Lung (tissue), 11 donors: ENCODE measurements at regions not wholly inside any gene's neighbourhood (a gene's known extent, or its start where the extent isn't known, plus 50 kb on each side); places are given as distances from the start of the nearest gene placed in this dataset.

Source experiments
- ATAC-seq: fragments of 200-7000 bp; cut with Tn5 transposase; one replicate; pipeline ENCODE4 v1.9.1; 2020; ENCODE audit warnings: moderate number of reproducible peaks; ENCODE audit not compliant: insufficient read depth, low FRiP score
- DNase-seq, 3 donors: peaks; one replicate each; pipeline ENCODE4 v3.0.0-alpha.2; 2013 to 2017
- H3K27ac ChIP-seq, 2 donors: one replicate each; pipeline ENCODE4 v1.5.1; 2013; ENCODE audit warnings: mild to moderate bottlenecking in 2 of 2, moderate library complexity in 2 of 2, control low read depth in 1 of 2, inconsistent platforms in 1 of 2, low read depth in 1 of 2, low read length in 1 of 2
- H3K27me3 ChIP-seq, 3 donors: one replicate each; pipeline ENCODE4 v1.5.1; 2013; ENCODE audit warnings: low read length in 2 of 3; ENCODE audit not compliant: control insufficient read depth in 3 of 3, insufficient read depth in 3 of 3
- H3K36me3 ChIP-seq, 4 donors: one replicate each; pipeline ENCODE4 v1.5.1; 2013; ENCODE audit warnings: low read length in 4 of 4, mild to moderate bottlenecking in 1 of 4, moderate library complexity in 1 of 4; ENCODE audit not compliant: control insufficient read depth in 4 of 4, insufficient read depth in 4 of 4
- H3K4me1 ChIP-seq, 5 donors: one replicate each; pipeline ENCODE4 v1.5.1; 2013; ENCODE audit warnings: low read length in 5 of 5, mild to moderate bottlenecking in 2 of 5, moderate library complexity in 1 of 5; ENCODE audit not compliant: control insufficient read depth in 5 of 5, insufficient read depth in 5 of 5
- H3K4me3 ChIP-seq: one replicate; pipeline ENCODE4 v1.5.1; 2013; ENCODE audit warnings: mild to moderate bottlenecking, control low read depth, moderate library complexity
- H3K9ac ChIP-seq, 2 donors: one replicate each; pipeline ENCODE4 v1.5.1; 2013; ENCODE audit warnings: low read length in 2 of 2, control low read depth in 1 of 2; ENCODE audit not compliant: insufficient read depth in 1 of 2
- H3K9me3 ChIP-seq, 4 donors: one replicate each; pipeline ENCODE4 v1.5.1; 2013; ENCODE audit warnings: low read length in 3 of 4, mild to moderate bottlenecking in 1 of 4, moderate library complexity in 1 of 4; ENCODE audit not compliant: control insufficient read depth in 4 of 4, insufficient read depth in 3 of 4
- WGBS, 2 donors: extraction: QIAGEN DNeasy Blood & Tissue Kit; methylation state at CpG; one replicate each; pipeline ENCODE4 v1.1.7; 2013; 5-methylcytosine and 5-hydroxymethylcytosine counted together
- TF ChIP-seq, protein P1 (sequence below): IDR thresholded peaks from 2 replicates; pipeline ENCODE4 v1.5.1; 2012; ENCODE audit warnings: mild to moderate bottlenecking; ENCODE audit errors: control extremely low read depth, extremely low read depth
- donor health status: control.
- donor health status: control.
- donor health status: Bipolar disorder and iron deficiency.
- donor health status: healthy.
- donor health status: DM: yes; HTN: yes; CAD: no.

DNA sequence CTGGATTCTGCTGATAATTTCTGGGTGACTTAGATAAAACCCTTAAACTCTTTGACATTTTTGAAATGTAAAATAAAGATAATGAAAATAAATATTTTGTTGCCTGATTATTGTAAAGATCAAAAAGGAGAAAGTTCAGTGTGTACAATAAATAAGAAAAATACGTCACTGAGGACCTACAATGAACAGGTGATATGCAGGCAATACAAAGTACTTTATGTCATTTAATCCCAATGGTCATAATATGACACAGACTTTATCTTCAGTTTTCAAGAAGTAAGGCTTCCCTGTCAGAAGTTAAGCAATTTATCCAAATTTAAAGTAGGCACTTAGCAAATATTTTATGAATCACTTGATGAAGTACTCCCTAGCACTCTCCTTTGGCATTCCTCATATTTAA is 532.8 kb downstream of the GBA3 start:
- ATAC-seq (no peak), DNase-seq (peak in 1 of 3 donors; percentile 5)
- H3K9ac ChIP-seq, result no peak overlapping the region
- TF ChIP-seq, protein P1, sequence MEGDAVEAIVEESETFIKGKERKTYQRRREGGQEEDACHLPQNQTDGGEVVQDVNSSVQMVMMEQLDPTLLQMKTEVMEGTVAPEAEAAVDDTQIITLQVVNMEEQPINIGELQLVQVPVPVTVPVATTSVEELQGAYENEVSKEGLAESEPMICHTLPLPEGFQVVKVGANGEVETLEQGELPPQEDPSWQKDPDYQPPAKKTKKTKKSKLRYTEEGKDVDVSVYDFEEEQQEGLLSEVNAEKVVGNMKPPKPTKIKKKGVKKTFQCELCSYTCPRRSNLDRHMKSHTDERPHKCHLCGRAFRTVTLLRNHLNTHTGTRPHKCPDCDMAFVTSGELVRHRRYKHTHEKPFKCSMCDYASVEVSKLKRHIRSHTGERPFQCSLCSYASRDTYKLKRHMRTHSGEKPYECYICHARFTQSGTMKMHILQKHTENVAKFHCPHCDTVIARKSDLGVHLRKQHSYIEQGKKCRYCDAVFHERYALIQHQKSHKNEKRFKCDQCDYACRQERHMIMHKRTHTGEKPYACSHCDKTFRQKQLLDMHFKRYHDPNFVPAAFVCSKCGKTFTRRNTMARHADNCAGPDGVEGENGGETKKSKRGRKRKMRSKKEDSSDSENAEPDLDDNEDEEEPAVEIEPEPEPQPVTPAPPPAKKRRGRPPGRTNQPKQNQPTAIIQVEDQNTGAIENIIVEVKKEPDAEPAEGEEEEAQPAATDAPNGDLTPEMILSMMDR, result no peak
- H3K27ac ChIP-seq, result no peak overlapping the region
- WGBS, 2 donors, result 54 to 79% methylated on average over 1 of the region's 1 CpG
- H3K9me3 ChIP-seq, result no peaks in the 10 kb centered on the region
- no peaks in the 10 kb centered on the region for H3K36me3 ChIP-seq
- no peaks in the 10 kb centered on the region for H3K27me3 ChIP-seq
- H3K4me1 ChIP-seq, result no peaks in the 10 kb centered on the region
- H3K4me3 ChIP-seq, result no peak overlapping the region

DNA sequence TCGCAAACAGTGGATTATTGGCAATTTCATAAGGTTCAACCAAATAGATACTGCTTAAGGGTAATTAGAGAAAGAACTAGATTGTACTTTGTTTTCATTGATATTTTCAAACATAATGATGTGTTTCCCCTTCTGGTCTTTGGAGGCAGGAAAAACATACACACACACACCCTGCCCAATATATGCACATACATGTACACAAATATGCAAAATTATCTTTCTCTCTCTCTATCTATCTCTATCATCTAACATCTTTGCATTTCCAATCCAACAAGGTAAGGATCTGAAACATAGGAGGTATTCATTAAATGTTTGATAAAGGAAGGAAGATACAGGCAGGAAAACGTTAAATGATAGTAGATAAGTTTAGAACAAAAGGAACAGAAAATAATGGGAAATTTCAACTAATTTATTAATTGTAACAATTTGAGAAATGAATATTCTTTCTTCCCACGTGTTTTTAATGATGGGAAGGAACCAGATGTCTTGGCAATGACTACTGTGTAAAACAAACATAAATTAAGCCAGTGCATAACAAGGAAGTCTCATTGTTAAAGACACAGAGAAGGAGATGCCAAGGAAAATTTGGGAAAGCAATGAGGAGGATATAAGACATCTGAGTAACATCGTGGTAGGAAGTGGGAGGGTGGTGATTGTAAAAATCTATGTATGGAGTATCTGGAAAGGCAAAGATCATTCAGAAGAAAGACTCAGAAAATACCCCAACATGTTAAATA is 532.1 kb downstream of the GBA3 start:
- Histone ChIP-seq H3K4me1 (no peaks in the 10 kb centered on the region), H3K36me3 (no peaks in the 10 kb centered on the region), H3K4me3 (no peak overlapping the region), H3K9ac (no peak overlapping the region), H3K27me3 (no peaks in the 10 kb centered on the region), H3K27ac (no peak overlapping the region), H3K9me3 (no peaks in the 10 kb centered on the region)
- DNase-seq (peak in 1 of 3 donors; percentile 13), ATAC-seq (no peak)
- WGBS, 2 donors, result 63 to 65% methylated on average over 4 of the region's 4 CpGs
- TF ChIP-seq, protein P1, result no peak

DNA sequence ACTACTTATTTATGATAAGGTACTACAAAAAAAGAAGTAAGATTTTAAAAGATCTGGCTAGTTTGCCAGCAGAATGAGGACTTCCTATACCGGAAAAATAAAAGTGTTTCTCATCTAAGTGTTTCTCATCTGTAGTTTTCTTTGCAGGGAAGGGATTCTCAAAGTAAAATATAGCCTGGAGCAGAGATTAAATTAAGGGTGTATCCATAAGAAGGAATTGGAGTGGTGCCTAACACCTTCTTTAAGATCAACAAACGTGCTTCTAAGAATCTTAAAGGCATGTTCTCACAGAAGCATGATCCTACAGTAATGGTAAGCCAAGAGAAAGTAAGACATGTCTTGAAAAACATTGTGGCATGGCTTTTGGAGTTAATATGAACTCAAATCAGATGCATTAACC is 528.2 kb downstream of the GBA3 start:
- Histone ChIP-seq H3K4me1 (no peaks in the 10 kb centered on the region), H3K4me3 (no peak overlapping the region), H3K36me3 (no peaks in the 10 kb centered on the region), H3K9me3 (no peaks in the 10 kb centered on the region), H3K9ac (no peak overlapping the region), H3K27ac (no peak overlapping the region), H3K27me3 (no peaks in the 10 kb centered on the region)
- whole genome bisulfite sequencing, 2 donors, result 69 to 78% methylated on average over 2 of the region's 2 CpGs
- ATAC-seq, result no peak
- no peak for DNase-seq
- TF ChIP-seq, protein P1, result no peak
